Thoracic aorta (tissue), 2 donors: ENCODE measurements at regions not wholly inside any gene's neighbourhood (a gene's known extent, or its start where the extent isn't known, plus 50 kb on each side); places are given as distances from the start of the nearest gene placed in this dataset.

ENCODE experiments used
- ATAC-seq: fragments of 150-250 bp; one replicate; pipeline ENCODE4 v1.8.0; 2017; ENCODE audit warnings: low read depth; ENCODE audit not compliant: insufficient number of reproducible peaks, low FRiP score
- DNase-seq: peaks from one replicate; pipeline ENCODE4 v3.0.0-alpha.2; 2020; ENCODE audit warnings: low spot score
- H3K27ac ChIP-seq, 2 donors: fragments of 200-600 bp; sonication (generic); 1 replicate in 1 of 2; 2 replicates in 1 of 2; pipeline ENCODE4 v1.5.1; 2016; ENCODE audit warnings: mild to moderate bottlenecking in 2 of 2, moderate library complexity in 2 of 2
- H3K27me3 ChIP-seq: fragments of 200-600 bp; sonication (generic); replicated peaks from 2 replicates; pipeline ENCODE4 v1.6.0; 2016; ENCODE audit warnings: mild to moderate bottlenecking; ENCODE audit not compliant: insufficient read depth
- H3K36me3 ChIP-seq: fragments of 200-600 bp; sonication (generic); one replicate; pipeline ENCODE4 v1.5.1; 2016
- H3K4me1 ChIP-seq, 2 donors: fragments of 200-600 bp; sonication (generic); 1 replicate in 1 of 2; 2 replicates in 1 of 2; pipeline versions ENCODE4 v1.5.1 to v1.6.0; 2016; ENCODE audit warnings: low read depth in 2 of 2, mild to moderate bottlenecking in 1 of 2; ENCODE audit not compliant: control insufficient read depth in 1 of 2
- H3K4me3 ChIP-seq: fragments of 200-600 bp; sonication (generic); 2 replicates; pipeline ENCODE4 v1.5.1; 2016; ENCODE audit warnings: mild to moderate bottlenecking
- H3K9me3 ChIP-seq: fragments of 200-600 bp; sonication (generic); 2 replicates; pipeline ENCODE4 v1.5.1; 2016
- TF ChIP-seq, protein P1 (sequence below): fragments of 200-600 bp; sonication (generic); IDR thresholded peaks from one replicate; pipeline ENCODE4 v1.5.1; 2019; ENCODE audit warnings: antibody characterized with exemption

DNA sequence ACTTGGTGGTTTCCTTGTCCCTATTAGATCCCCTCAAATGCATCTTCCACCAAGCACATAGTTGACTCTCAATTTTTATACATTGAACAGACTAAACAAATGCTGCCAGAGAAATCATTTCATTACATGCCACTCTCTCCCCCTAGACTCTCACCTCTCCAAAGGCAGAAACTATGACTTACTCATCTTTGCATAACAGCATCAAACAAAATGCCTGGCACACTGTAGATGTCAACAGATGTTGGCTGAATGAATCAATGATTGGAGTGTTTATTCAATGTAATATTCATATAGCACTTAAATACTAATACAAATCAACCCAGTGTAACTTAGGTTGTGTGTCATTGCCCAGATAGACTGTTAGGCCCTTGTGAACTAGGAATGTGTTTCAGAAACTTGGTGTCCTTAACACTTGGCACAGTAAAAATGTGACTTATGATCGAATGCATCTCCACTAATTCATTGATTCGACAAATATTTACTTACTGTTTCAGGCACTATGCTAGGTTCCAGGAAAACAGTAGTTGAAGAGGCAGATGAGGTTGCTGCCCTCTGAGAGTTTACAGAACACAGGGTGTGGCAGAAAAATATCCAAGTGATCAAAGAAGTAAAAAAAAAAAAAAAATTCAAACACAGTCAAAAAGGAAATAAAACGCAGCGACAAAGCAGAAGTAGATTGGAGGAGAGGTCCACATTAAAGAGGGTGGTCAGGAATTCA, 188.5 kb upstream of the LRRN1 start:
- Histone ChIP-seq H3K27me3 (no peaks in the 10 kb centered on the region), H3K4me3 (no peak overlapping the region), H3K27ac (no peak overlapping the region), H3K36me3 (no peaks in the 10 kb centered on the region), H3K9me3 (no peaks in the 10 kb centered on the region), H3K4me1 (no peaks in the 10 kb centered on the region)
- TF ChIP-seq, protein P1, sequence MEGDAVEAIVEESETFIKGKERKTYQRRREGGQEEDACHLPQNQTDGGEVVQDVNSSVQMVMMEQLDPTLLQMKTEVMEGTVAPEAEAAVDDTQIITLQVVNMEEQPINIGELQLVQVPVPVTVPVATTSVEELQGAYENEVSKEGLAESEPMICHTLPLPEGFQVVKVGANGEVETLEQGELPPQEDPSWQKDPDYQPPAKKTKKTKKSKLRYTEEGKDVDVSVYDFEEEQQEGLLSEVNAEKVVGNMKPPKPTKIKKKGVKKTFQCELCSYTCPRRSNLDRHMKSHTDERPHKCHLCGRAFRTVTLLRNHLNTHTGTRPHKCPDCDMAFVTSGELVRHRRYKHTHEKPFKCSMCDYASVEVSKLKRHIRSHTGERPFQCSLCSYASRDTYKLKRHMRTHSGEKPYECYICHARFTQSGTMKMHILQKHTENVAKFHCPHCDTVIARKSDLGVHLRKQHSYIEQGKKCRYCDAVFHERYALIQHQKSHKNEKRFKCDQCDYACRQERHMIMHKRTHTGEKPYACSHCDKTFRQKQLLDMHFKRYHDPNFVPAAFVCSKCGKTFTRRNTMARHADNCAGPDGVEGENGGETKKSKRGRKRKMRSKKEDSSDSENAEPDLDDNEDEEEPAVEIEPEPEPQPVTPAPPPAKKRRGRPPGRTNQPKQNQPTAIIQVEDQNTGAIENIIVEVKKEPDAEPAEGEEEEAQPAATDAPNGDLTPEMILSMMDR, result no peak
- ATAC-seq (no peak), DNase-seq (no peak)

DNA sequence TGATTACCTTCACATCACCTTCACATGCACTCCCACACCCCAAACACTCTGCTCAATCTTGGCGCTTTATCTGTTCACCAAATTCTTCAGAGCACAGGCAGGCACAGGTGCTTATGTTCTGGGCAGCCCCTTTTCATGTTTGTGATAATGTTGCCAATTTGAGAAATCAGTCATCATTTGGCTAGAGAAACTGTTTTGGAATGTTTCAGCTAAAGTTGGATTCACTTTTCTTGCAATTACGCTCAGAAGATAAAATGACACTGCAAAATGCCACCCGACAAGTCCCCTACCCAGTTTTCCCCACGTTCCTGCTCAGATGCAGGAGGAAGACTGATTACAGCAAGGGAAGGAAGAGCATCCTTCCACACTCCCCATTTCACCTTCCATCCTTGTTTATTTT, 192.9 kb upstream of the LRRN1 start:
- TF ChIP-seq, protein P1, result no peak
- no peak for DNase-seq
- H3K36me3 ChIP-seq, result no peaks in the 10 kb centered on the region

DNA sequence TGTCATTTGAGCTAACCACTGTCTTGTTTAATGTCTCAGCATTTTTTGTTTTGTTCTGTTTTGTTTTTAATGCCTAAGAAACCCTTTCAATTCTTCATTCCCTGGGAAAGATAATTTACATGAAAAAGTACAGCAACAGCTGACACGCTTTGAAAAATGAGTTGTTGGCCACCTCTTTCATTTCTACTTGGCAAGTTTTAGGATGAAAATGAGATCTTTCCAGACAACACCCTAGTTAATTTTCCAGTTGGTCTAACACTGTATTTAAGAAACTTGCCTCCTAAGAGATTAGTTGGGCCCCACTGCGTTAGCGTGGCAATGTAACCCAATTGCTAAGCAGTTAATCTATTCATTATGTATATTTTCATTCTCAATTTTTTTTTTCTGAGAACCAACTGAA, 194.0 kb upstream of the LRRN1 start:
- DNase-seq, result no peak
- TF ChIP-seq, protein P1, result no peak
- no peaks in the 10 kb centered on the region for H3K27me3 ChIP-seq
- no peaks in the 10 kb centered on the region for H3K9me3 ChIP-seq
- peaks cover 0 to 7% of the 10 kb centered on the region in 2 donors for H3K4me1 ChIP-seq
- H3K36me3 ChIP-seq, result no peaks in the 10 kb centered on the region
- no peak overlapping the region for H3K4me3 ChIP-seq
- H3K27ac ChIP-seq, result no peak overlapping the region
- no peak for ATAC-seq

More for the DNA sequence above, 192.9 kb upstream of the LRRN1 start:
- peaks cover 0 to 7% of the 10 kb centered on the region in 2 donors for H3K4me1 ChIP-seq
- H3K9me3 ChIP-seq, result no peaks in the 10 kb centered on the region
- no peaks in the 10 kb centered on the region for H3K27me3 ChIP-seq
- H3K4me3 ChIP-seq, result no peak overlapping the region
- H3K27ac ChIP-seq, result no peak overlapping the region
- no peak for ATAC-seq

DNA sequence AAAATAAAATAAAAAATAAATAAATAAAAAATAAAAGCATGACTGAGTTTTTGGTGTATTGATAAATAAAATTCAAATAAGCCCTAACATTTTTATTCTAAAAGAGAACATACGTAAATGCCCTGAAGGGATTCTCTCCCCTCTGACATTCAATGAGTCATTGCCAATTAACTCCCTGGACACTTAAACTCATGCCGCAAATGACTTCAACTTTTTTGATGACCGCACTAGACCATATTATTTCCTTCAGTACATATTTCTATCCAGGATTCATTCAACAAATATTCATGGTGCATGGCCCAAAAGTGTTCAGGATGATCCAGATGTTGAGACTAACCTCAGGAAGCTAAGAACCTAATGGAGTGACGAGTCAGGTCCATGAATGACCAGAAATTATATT, 195.9 kb upstream of the LRRN1 start:
- TF ChIP-seq, protein P1, result no peak
- Histone ChIP-seq H3K36me3 (no peaks in the 10 kb centered on the region), H3K27ac (no peak overlapping the region), H3K4me3 (no peak overlapping the region), H3K9me3 (no peaks in the 10 kb centered on the region), H3K27me3 (no peaks in the 10 kb centered on the region), H3K4me1 (peaks cover 0 to 7% of the 10 kb centered on the region in 2 donors)
- no peak for DNase-seq
- no peak for ATAC-seq

DNA sequence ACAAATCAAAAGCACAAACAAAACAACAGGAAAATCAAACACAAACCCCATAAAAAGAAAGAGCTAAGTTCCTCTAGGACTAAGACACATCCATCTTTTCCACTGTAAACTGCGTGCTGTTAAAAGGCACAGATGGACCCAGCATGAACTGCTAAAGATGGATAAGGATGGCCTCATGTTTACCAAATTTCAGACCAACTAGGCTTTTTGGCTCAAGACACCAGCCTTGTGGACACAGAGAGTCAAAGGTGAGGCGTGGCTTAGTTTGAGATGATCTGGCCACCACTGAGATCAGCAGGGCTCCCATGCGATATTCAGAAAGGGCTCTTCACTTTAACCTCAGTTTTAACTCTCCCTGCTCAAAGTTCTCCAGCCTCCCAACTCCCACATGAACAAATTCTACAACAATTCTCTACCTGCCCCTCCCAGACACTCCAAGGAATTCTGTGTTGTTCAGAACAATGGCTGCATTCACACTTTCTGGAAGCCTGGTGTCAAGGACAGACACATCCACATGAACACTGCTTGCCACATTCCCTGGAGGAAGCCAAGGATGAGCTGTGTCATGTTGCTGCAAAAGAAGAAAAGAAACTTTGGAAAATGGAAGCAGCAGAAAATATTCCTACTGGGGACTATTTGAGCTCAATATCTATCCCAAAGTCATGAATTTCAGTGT, 198.4 kb upstream of the LRRN1 start:
- DNase-seq (no peak), ATAC-seq (no peak)
- Histone ChIP-seq H3K27me3 (no peaks in the 10 kb centered on the region), H3K36me3 (no peaks in the 10 kb centered on the region), H3K9me3 (no peaks in the 10 kb centered on the region), H3K4me3 (no peak overlapping the region), H3K4me1 (peaks cover 0 to 7% of the 10 kb centered on the region in 2 donors), H3K27ac (no peak overlapping the region)
- TF ChIP-seq, protein P1, result no peak
